Natural killer cell (primary cell): ENCODE measurements at regions not wholly inside any gene's neighbourhood (a gene's known extent, or its start where the extent isn't known, plus 50 kb on each side); places are given as distances from the start of the nearest gene placed in this dataset.
A peak's percentile ranks its signal among the peaks of the same experiment; 100 is the strongest.

ENCODE experiments used
- ATAC-seq, 3 donors: fragments of 150-1000 bp in 2 of 3; fragments of 200-7000 bp in 1 of 3; cut with Tn5 transposase; 1 replicate in 1 of 3; 2 replicates in 2 of 3; pipeline ENCODE4 v1.10.0; 2021; ENCODE audit warnings: mild to moderate bottlenecking in 2 of 3, moderate library complexity in 2 of 3
- DNase-seq, 2 donors: peaks; one replicate each; pipeline versions ENCODE4 v3.0.0 to v3.0.0-alpha.2; 2013 to 2021; ENCODE audit warnings: mixed read lengths in 1 of 2
- H3K27ac ChIP-seq: one replicate; pipeline ENCODE4 v1.5.1; 2013; ENCODE audit warnings: mild to moderate bottlenecking, low read length
- H3K27me3 ChIP-seq: one replicate; pipeline ENCODE4 v1.6.1; 2013; ENCODE audit warnings: low read length; ENCODE audit not compliant: control insufficient read depth, insufficient read depth
- H3K36me3 ChIP-seq: one replicate; pipeline ENCODE4 v1.6.1; 2013; ENCODE audit warnings: low read length; ENCODE audit not compliant: control insufficient read depth, insufficient read depth
- H3K4me1 ChIP-seq: one replicate; pipeline ENCODE4 v1.6.1; 2013; ENCODE audit warnings: low read length; ENCODE audit not compliant: control insufficient read depth, insufficient read depth
- H3K4me3 ChIP-seq: one replicate; pipeline ENCODE4 v1.5.1; 2013; ENCODE audit warnings: low read length
- H3K9me3 ChIP-seq: one replicate; pipeline ENCODE4 v1.6.1; 2013; ENCODE audit warnings: low read length; ENCODE audit not compliant: control insufficient read depth, insufficient read depth
- H3K27ac Mint-ChIP-seq, 2 donors: one replicate each; pipeline ENCODE4 v1.8.0; 2022; ENCODE audit warnings: mild to moderate bottlenecking in 2 of 2, mixed read lengths in 2 of 2, moderate library complexity in 1 of 2
- H3K27me3 Mint-ChIP-seq, 2 donors: one replicate each; pipeline ENCODE4 v1.8.0; 2022; ENCODE audit warnings: low read depth in 2 of 2, mixed read lengths in 2 of 2
- H3K36me3 Mint-ChIP-seq: one replicate; pipeline ENCODE4 v1.8.0; 2022; ENCODE audit warnings: mixed read lengths
- H3K4me1 Mint-ChIP-seq, 2 donors: one replicate each; pipeline ENCODE4 v1.8.0; 2022; ENCODE audit warnings: mixed read lengths in 2 of 2
- H3K4me3 Mint-ChIP-seq: one replicate; pipeline ENCODE4 v1.8.0; 2022; ENCODE audit warnings: mild to moderate bottlenecking, moderate library complexity, mixed read lengths
- H3K9me3 Mint-ChIP-seq, 2 donors: one replicate each; pipeline ENCODE4 v1.8.0; 2022; ENCODE audit warnings: mixed read lengths in 2 of 2
- CTCF ChIP-seq: fragments of 200-600 bp; IDR thresholded peaks from one replicate; pipeline ENCODE4 v1.8.0; 2022; ENCODE audit warnings: antibody characterized with exemption
- WGBS: methylation state at CpG from one replicate; pipeline ENCODE4 v1.1.7; 2013; ENCODE audit warnings: missing lambda C conversion rate; ENCODE audit not compliant: insufficient coverage; 5-methylcytosine and 5-hydroxymethylcytosine counted together
- intact Hi-C: fragments of 100-400 bp; cut with micrococcal nuclease; formaldehyde crosslinking; loops from one replicate; pipeline ENCODE4 v1.14.2; 2022

- Histone ChIP-seq H3K4me1 (no peaks in the 10 kb centered on the region), H3K9me3 (no peaks in the 10 kb centered on the region), H3K36me3 (no peaks in the 10 kb centered on the region), H3K4me3 (no peak overlapping the region), H3K27ac (no peak overlapping the region), H3K27me3 (no peaks in the 10 kb centered on the region)
- no peaks in the 10 kb centered on the region for H3K9me3 Mint-ChIP-seq
- H3K4me3 Mint-ChIP-seq: no peak overlapping the region
- no peak overlapping the region for H3K27ac Mint-ChIP-seq
- ATAC-seq (no peak), DNase-seq (peak in 1 of 2 donors; percentile 14)
- no peaks in the 10 kb centered on the region for H3K4me1 Mint-ChIP-seq
- WGBS: 80% methylated on average over 26 of the region's 26 CpGs
- H3K27me3 Mint-ChIP-seq: peaks cover 0 to 6% of the 10 kb centered on the region in 2 donors
- no peak for TF ChIP-seq CTCF
- intact Hi-C loops: no loop called here
- no peaks in the 10 kb centered on the region for H3K36me3 Mint-ChIP-seq
These were observed 325.4 kb upstream of the SFSWAP start for GRCh38 chr12:131385313-131386166.

GRCh38 chr12:131386167-131386521 lies 324.7 kb upstream of the SFSWAP start:
- DNase-seq: no peak
- H3K4me3 ChIP-seq: no peak overlapping the region
- H3K27ac Mint-ChIP-seq: no peak overlapping the region
- H3K27me3 Mint-ChIP-seq: peaks cover 0 to 6% of the 10 kb centered on the region in 2 donors
- no peaks in the 10 kb centered on the region for H3K36me3 ChIP-seq
- ATAC-seq: no peak
- no peaks in the 10 kb centered on the region for H3K4me1 ChIP-seq
- H3K27me3 ChIP-seq: no peaks in the 10 kb centered on the region
- H3K9me3 Mint-ChIP-seq: no peaks in the 10 kb centered on the region
- H3K36me3 Mint-ChIP-seq: no peaks in the 10 kb centered on the region
- H3K4me3 Mint-ChIP-seq: no peak overlapping the region
- WGBS: 81% methylated on average over 7 of the region's 9 CpGs
- no peaks in the 10 kb centered on the region for H3K9me3 ChIP-seq
- no peak for TF ChIP-seq CTCF
- H3K4me1 Mint-ChIP-seq: no peaks in the 10 kb centered on the region
- intact Hi-C loops: no loop called here
- H3K27ac ChIP-seq: no peak overlapping the region

GRCh38 chr12:131386781-131387180 lies 324.1 kb upstream of the SFSWAP start:
- no peak for TF ChIP-seq CTCF
- DNase-seq (no peak), ATAC-seq (no peak)
- H3K27ac Mint-ChIP-seq: no peak overlapping the region
- H3K9me3 Mint-ChIP-seq: no peaks in the 10 kb centered on the region
- no peaks in the 10 kb centered on the region for H3K36me3 Mint-ChIP-seq
- Histone ChIP-seq H3K27ac (no peak overlapping the region), H3K36me3 (no peaks in the 10 kb centered on the region), H3K4me1 (no peaks in the 10 kb centered on the region), H3K4me3 (no peak overlapping the region), H3K9me3 (no peaks in the 10 kb centered on the region), H3K27me3 (no peaks in the 10 kb centered on the region)
- 85% methylated on average over 11 of the region's 11 CpGs for WGBS
- H3K4me3 Mint-ChIP-seq: no peak overlapping the region
- peaks cover 0 to 6% of the 10 kb centered on the region in 2 donors for H3K27me3 Mint-ChIP-seq
- intact Hi-C loops: no loop called here
- H3K4me1 Mint-ChIP-seq: no peaks in the 10 kb centered on the region
